Renal cortex interstitium (tissue), 11 donors: ENCODE measurements at regions not wholly inside any gene's neighbourhood (a gene's known extent, or its start where the extent isn't known, plus 50 kb on each side); places are given as distances from the start of the nearest gene placed in this dataset.

Experiments
- DNase-seq, 11 donors: peaks; one replicate each; pipeline ENCODE4 v3.0.0-alpha.2; 2013; ENCODE audit warnings: low read depth in 9 of 11, low spot score in 4 of 11; ENCODE audit errors: extremely low read depth in 1 of 11

DNA sequence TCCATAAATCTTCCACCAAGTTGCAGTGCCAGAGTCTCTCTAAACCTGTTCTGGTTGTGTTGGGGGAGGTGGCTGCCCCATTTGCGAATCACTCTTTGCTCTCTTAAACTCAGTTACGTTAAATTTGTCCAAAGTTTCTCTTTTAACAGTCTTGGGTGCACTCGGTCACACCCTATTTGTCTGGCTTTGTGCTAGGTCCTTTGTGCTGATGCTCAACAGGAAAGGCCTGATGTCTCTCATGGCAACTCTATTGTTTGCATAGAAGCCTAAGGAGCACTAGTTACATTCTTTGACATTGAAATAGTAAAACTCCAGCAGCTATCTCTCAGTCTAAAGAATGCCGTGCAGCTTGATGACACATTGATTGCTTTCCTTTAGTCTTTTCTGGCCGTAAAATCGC, 105.1 kb downstream of the TRMT11 start:
- no peak for DNase-seq

GRCh38 chr6:126093108-126093507, 106.8 kb downstream of the TRMT11 start:
- no peak for DNase-seq

DNA sequence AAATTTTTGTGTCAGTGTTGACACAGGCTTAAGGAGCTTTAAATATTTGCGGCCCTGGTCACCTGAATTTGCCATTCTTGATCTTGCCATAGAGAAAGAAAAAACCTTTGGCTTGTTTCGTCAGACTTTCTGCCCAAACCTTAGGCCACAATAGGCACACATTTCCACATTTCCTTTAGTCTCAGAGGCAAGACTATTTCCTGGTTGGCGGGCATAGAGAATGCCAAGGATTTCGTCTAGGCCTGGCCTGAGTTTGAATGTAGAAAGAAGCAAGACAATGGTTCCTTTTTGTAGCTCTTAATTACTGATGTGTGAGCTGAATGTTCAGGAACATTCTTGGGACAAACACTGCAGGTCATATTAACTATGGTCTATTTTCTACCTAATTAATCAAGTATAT, 108.1 kb downstream of the TRMT11 start:
- no peak for DNase-seq

DNA sequence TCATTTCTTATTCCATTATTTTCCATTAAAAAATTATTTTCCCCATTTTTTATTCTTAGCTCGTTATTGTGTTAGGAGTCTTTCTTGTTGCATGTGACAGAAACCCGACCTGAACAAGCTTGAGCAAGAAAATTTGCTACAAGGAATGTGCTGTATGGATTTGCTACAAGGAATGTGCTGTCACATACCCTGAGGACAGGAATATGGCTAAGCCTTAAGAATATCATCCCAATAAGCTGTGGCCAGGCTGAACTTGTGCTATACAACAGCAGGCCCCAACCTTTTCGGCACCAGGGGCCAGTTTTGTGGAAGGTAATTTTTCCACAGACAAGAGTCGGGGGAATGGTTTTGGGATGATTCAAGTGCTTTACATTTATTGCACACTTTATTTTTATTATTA, 114.0 kb downstream of the TRMT11 start:
- no peak for DNase-seq

GRCh38 chr6:126102358-126102757, 116.0 kb downstream of the TRMT11 start:
- DNase-seq, result no peak

GRCh38 chr6:126103993-126104392, 117.7 kb downstream of the TRMT11 start:
- no peak for DNase-seq

DNA sequence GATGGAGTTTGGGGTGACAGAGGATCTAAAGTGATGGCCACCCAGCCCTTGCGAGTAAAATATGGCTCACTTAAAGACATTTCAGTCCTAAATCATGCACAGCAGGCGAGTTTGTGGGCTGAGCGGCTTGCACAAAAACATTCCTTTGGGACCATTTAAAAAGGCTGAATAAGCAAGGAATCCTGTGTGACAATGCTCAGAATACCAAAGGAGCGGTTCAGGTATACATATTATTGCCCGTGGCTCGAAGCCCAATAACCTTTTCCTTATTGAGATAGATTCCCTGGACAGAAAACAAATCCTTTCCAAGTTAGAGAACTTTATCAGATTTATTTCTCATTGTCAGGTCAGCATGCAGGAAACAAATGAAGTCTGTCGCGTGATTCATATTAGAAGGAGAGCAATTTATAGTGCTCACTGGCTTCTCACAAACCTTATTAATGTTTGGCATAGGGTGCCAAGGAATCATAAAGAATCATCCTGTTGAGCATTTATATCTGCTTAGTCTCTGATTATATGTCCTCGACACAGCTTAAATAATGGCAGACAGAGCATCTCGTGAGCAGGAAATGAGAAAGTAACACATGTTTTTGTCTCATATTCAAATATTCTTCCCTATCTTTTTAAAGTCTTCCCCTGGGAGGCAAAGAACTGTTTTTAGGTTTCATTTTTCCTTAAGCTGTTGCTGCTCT, 121.3 kb downstream of the TRMT11 start:
- DNase-seq, result peak in 1 of 11 donors; percentile 15

GRCh38 chr6:126110512-126111270, 124.4 kb downstream of the TRMT11 start:
- DNase-seq, result no peak

DNA sequence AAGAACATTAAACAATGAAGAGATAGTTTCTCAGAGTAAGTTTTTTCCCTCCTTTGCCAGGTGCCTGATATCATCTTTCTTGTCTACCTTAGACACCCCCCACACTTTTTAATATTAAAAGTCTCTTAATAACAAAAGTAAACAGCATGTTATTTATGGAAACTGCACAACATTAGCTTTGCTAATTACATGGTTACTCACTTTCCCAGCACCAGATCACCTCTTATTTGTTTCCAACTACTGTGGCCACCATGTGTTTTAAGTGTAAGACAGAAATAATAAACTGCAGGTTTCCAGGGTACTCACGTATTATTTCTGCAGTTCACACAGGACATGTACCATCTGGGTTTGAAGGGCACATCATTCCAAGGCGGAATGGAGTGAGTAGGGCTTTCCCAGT, 125.0 kb downstream of the TRMT11 start:
- no peak for DNase-seq

GRCh38 chr6:126112171-126112632, 125.9 kb downstream of the TRMT11 start:
- no peak for DNase-seq

DNA sequence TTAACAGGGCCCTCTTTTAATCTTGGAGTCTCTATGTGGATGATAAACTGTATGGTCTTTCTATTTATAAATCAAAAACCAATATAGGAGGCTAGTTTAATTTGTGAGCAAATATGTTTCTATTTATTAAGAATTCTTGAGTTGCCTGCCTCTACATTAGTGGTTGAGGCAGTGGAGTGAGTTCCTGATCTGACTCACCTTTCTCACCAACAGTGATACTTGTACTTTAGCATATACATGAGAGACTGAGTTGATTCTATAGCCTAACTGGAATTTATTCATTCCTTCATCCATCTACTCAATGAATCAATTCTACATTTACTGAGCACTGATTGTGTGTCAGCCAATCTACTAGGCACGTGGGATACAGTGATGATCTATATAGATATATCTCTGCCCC, 126.9 kb downstream of the TRMT11 start:
- DNase-seq, result no peak

GRCh38 chr6:126117251-126117650, 130.9 kb downstream of the TRMT11 start:
- no peak for DNase-seq

- no peak for DNase-seq
Measured at GRCh38 chr6:126118058-126118755, 131.9 kb downstream of the TRMT11 start.

DNA sequence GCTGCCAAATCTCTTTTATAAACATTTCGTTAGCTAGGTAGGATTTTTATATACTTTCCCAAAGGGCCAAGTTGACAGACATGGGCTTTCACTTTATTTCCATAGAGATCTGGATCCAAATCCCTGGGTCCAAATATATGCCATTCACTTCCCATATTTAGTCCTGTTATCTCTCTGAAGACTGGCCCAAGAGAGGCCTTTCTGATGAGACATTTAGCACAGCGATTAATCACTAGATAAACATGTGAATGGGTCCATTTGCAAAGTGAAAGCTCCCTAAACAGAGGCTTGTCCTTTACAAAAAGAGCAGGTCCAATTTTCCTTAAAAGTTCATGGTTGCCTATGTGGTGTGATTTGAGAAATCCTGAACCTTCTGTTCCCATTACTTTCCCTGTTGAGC, 132.6 kb downstream of the TRMT11 start:
- no peak for DNase-seq

DNA sequence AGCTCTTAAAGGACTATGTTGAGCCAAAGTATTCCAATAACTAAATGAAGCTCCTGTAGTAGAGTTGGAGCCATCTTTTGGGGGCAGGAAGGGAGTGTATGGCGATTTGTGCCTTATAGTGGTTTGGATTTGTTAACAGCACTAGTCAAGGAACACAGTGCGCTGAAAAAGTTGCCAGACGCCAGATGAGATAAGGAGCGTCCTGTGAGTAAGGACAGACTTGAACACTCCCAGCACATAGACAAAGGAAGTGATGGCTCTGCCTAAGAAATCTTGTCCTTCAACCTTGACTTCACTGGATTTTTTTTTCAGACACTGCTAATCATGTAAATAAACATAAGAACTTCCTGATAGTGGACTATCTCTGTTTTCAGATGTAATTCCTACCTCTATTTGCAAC, 136.9 kb downstream of the TRMT11 start:
- DNase-seq, result no peak

DNA sequence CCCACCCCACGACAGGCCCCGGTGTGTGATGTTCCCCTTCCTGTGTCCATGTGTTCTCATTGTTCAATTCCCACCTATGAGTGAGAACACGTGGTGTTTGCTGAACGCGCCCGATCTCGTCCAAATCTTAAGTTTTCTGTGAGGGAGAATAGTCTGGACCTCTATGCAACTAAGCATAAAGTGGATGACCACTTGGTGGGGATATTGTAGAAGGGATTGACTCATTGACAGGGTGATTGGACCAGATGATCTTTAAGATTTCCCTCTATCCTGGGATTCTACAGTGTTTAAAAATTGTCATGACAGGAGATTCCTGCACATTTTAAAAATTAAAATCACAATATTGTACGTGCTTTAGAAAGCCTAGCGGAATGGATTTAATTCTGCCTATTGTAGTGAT, 141.3 kb downstream of the TRMT11 start:
- no peak for DNase-seq

- DNase-seq, result no peak
Measured at GRCh38 chr6:126131246-126131645, 144.9 kb downstream of the TRMT11 start.

- no peak for DNase-seq
Measured at GRCh38 chr6:126133984-126134383, 147.6 kb downstream of the TRMT11 start.

DNA sequence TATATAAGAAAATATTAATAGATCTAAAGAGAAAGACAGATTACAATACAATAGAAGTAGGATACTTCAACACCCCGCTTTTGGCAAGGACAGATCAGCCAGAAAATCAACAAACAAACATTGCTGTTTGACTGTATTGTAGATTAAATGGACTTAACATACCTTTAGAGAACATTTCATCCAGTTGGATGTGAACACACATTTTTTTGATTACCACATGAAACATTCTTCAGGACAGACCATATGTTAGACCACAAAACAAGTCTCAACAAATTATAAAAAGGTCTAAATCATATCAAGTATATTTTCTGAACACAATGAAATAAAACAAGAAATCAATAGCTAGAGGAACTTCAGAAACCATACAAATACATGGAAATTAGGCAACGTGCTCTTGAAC, 148.2 kb downstream of the TRMT11 start:
- no peak for DNase-seq

DNA sequence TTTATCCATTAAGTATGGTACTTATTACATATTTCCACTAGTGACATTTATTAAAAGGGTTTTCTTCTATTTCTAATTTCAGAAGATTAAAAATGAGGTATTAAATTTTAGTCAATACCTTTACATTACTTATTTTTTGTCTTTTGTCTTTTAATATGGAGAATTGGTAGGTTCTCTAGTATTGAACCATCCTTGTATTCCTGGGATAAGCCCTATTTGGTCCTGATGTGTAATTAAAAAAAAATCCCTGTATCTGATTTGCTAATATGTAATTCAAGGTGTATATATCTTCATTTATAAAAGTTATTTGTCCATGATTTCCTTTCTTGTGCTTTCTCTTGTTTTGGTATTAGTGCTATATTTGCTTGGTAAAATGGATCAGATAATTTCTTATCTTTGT, 153.7 kb downstream of the TRMT11 start:
- DNase-seq, result no peak
